Transverse colon (tissue), 4 donors: ENCODE measurements at regions not wholly inside any gene's neighbourhood (a gene's known extent, or its start where the extent isn't known, plus 50 kb on each side); places are given as distances from the start of the nearest gene placed in this dataset.

Experiments
- DNase-seq: peaks from one replicate; pipeline ENCODE4 v3.0.0-alpha.2; 2019
- H3K27ac ChIP-seq, 4 donors: fragments of 200-600 bp; sonication (generic); 2 replicates each; pipeline ENCODE4 v1.5.1; 2016 to 2018; ENCODE audit warnings: inconsistent platforms in 4 of 4
- H3K27me3 ChIP-seq: fragments of 200-600 bp; sonication (generic); 2 replicates; pipeline ENCODE4 v1.5.1; 2017; ENCODE audit warnings: inconsistent platforms
- H3K36me3 ChIP-seq, 4 donors: fragments of 200-600 bp; sonication (generic); 2 replicates each; pipeline ENCODE4 v1.5.1; 2017 to 2019; ENCODE audit warnings: inconsistent platforms in 4 of 4
- H3K4me1 ChIP-seq, 4 donors: fragments of 200-600 bp; sonication (generic); 2 replicates each; pipeline ENCODE4 v1.5.1; 2017 to 2020; ENCODE audit warnings: inconsistent platforms in 4 of 4
- H3K4me3 ChIP-seq, 4 donors: fragments of 200-600 bp; sonication (generic); 1 replicate in 1 of 4; 2 replicates in 3 of 4; pipeline versions ENCODE4 v1.5.1 to v1.6.1; 2017 to 2019; ENCODE audit warnings: inconsistent platforms in 4 of 4
- H3K9me3 ChIP-seq, 2 donors: fragments of 200-600 bp; sonication (generic); 2 replicates each; pipeline ENCODE4 v1.5.1; 2017 to 2019; ENCODE audit warnings: inconsistent platforms in 2 of 2
- CTCF ChIP-seq, 5 experiments: fragments of 200-600 bp in 3 of 5; fragments of 450-650 bp in 2 of 5; sonication (generic) in 3 of 5; IDR thresholded peaks; 1 replicate in 2 of 5; 2 replicates in 3 of 5; pipeline ENCODE4 v1.5.1; 2016 to 2017; ENCODE audit warnings: antibody characterized with exemption in 5 of 5, inconsistent platforms in 3 of 5, mild to moderate bottlenecking in 2 of 5, moderate library complexity in 1 of 5
- EP300 ChIP-seq: sonication (generic); formaldehyde crosslinking; IDR thresholded peaks from one replicate; pipeline ENCODE4 v1.6.1; 2017; ENCODE audit warnings: antibody characterized with exemption, low read depth
- POLR2A ChIP-seq: fragments of 450-650 bp; IDR thresholded peaks from one replicate; pipeline ENCODE4 v1.6.1; 2016; ENCODE audit warnings: antibody characterized with exemption, mild to moderate bottlenecking, moderate library complexity
- POLR2AphosphoS5 ChIP-seq, 3 donors: sonication (generic); formaldehyde crosslinking; IDR thresholded peaks; one replicate each; pipeline ENCODE4 v1.6.1; 2016; ENCODE audit warnings: antibody characterized with exemption in 3 of 3
- WGBS, 2 donors: methylation state at CpG; one replicate each; pipeline ENCODE4 v1.1.5; 2018; ENCODE audit warnings: low coverage in 1 of 2; 5-methylcytosine and 5-hydroxymethylcytosine counted together
- in situ Hi-C, 4 donors: fragments of 200-750 bp; cut with MboI; loops; one replicate each; pipeline versions ENCODE4 v1.15.0 to v1.15.1; 2017; ENCODE audit warnings: low sequenced_read_pairs in 3 of 4, low pct_ligation_motif_present in 1 of 4, low pct_unique_long_range_greater_than_20kb in 1 of 4
- intact Hi-C: fragments of 100-400 bp; cut with DNase I; formaldehyde crosslinking; loops from one replicate; pipeline ENCODE4 v1.15.1; 2023; ENCODE audit warnings: low total_unique reads

GRCh38 chr10:36067748-36068147 lies 425.7 kb upstream of the FZD8 start:
- TF ChIP-seq POLR2A (no peak), POLR2AphosphoS5 (IDR thresholded peaks at IDR 0.05) (no peak), CTCF (IDR thresholded peaks at IDR 0.05) (no peak), EP300 (no peak)

GRCh38 chr10:36066850-36067249 lies 424.8 kb upstream of the FZD8 start:
- intact Hi-C loops: no loop called here
- no peak for TF ChIP-seq POLR2AphosphoS5 (IDR thresholded peaks at IDR 0.05)
- TF ChIP-seq POLR2A: no peak
- TF ChIP-seq EP300: no peak
- no peak for TF ChIP-seq CTCF (IDR thresholded peaks at IDR 0.05)
- H3K36me3 ChIP-seq: no peaks in the 10 kb centered on the region
- DNase-seq: no peak
- H3K4me3 ChIP-seq: no peak overlapping the region
- in situ Hi-C loops: loop anchor here in 1 of 4 donors (25.0 kb wide), 1 partner anchor 120 kb away; no protein-coding TSS in a partner anchor
- H3K9me3 ChIP-seq: no peaks in the 10 kb centered on the region
- 87% methylated on average over 3 of the region's 3 CpGs; no CpG with 5 or more reads in 1 of the 2 donors for WGBS, 2 donors
- no peaks in the 10 kb centered on the region for H3K4me1 ChIP-seq
- no peaks in the 10 kb centered on the region for H3K27me3 ChIP-seq
- H3K27ac ChIP-seq: no peak overlapping the region

More at GRCh38 chr10:36067748-36068147, 425.7 kb upstream of the FZD8 start:
- no peaks in the 10 kb centered on the region for H3K27me3 ChIP-seq
- no peak overlapping the region for H3K4me3 ChIP-seq
- in situ Hi-C loops (loop anchor here in 1 of 4 donors (25.0 kb wide), 1 partner anchor 120 kb away; no protein-coding TSS in a partner anchor), intact Hi-C loops (no loop called here)
- no peaks in the 10 kb centered on the region for H3K4me1 ChIP-seq
- H3K36me3 ChIP-seq: no peaks in the 10 kb centered on the region
- H3K27ac ChIP-seq: no peak overlapping the region
- WGBS, 2 donors: 58 to 60% methylated on average over 2 of the region's 2 CpGs
- DNase-seq: no peak
- H3K9me3 ChIP-seq: no peaks in the 10 kb centered on the region

GRCh38 chr10:36066102-36066501 lies 424.0 kb upstream of the FZD8 start:
- no peaks in the 10 kb centered on the region for H3K4me1 ChIP-seq
- in situ Hi-C loops (loop anchor here in 1 of 4 donors (25.0 kb wide), 1 partner anchor 121 kb away; no protein-coding TSS in a partner anchor), intact Hi-C loops (no loop called here)
- no peaks in the 10 kb centered on the region for H3K36me3 ChIP-seq
- H3K27ac ChIP-seq: no peak overlapping the region
- H3K4me3 ChIP-seq: no peak overlapping the region
- H3K9me3 ChIP-seq: no peaks in the 10 kb centered on the region
- no peak for DNase-seq
- no peak for TF ChIP-seq POLR2AphosphoS5 (IDR thresholded peaks at IDR 0.05)
- TF ChIP-seq POLR2A: no peak
- TF ChIP-seq CTCF (IDR thresholded peaks at IDR 0.05): no peak
- TF ChIP-seq EP300: no peak
- 71% methylated on average over 2 of the region's 2 CpGs; no CpG with 5 or more reads in 1 of the 2 donors for WGBS, 2 donors
- H3K27me3 ChIP-seq: no peaks in the 10 kb centered on the region

DNA sequence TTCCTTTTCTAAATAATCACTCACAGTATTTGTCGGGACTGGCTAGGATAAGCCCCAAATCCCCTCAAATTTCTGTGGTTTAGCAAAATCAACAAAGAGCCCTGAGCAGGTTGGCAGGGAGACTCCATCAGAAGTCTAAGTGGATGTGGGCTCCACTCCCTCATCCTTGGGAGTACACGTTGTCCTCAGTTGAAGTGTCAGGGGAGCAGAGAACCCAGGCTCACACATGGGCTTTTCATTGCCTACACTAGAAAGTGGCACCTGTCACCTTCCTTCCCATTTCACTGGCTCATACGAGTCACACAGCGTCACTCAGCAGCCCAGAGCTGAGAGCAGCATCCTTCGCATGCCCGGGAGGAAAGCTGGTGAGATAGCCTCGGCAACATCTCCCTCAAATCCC lies 421.3 kb upstream of the FZD8 start:
- no peak overlapping the region for H3K4me3 ChIP-seq
- no peak for DNase-seq
- no peak overlapping the region for H3K27ac ChIP-seq
- TF ChIP-seq POLR2AphosphoS5 (IDR thresholded peaks at IDR 0.05): no peak
- no peak for TF ChIP-seq CTCF (IDR thresholded peaks at IDR 0.05)
- no peak for TF ChIP-seq EP300
- TF ChIP-seq POLR2A: no peak
- no peaks in the 10 kb centered on the region for H3K36me3 ChIP-seq
- no peaks in the 10 kb centered on the region for H3K4me1 ChIP-seq
- 64 to 75% methylated on average over 2 to 7 of the region's 7 CpGs for WGBS, 2 donors
- H3K27me3 ChIP-seq: no peaks in the 10 kb centered on the region
- intact Hi-C loops (no loop called here), in situ Hi-C loops (loop anchor here in 1 of 4 donors (25.0 kb wide), 1 partner anchor 124 kb away; no protein-coding TSS in a partner anchor)
- no peaks in the 10 kb centered on the region for H3K9me3 ChIP-seq
